ENCODE measurements at regions not wholly inside any gene's neighbourhood (a gene's known extent, or its start where the extent isn't known, plus 50 kb on each side); places are given as distances from the start of the nearest gene placed in this dataset.

- DNase-seq (ENCODE audit: low read depth, low spot score), result no peak
These were observed 215.3 kb downstream of the BARX2 start for GRCh38 chr11:129590753-129591475.

GRCh38 chr11:129591527-129591926 is 215.9 kb downstream of the BARX2 start:
- no peak for DNase-seq (ENCODE audit: low read depth, low spot score)

- DNase-seq (ENCODE audit: low read depth, low spot score), result no peak
These were observed 216.5 kb downstream of the BARX2 start for GRCh38 chr11:129592191-129592590.

GRCh38 chr11:129593098-129593497 is 217.4 kb downstream of the BARX2 start:
- peak; percentile 24 for DNase-seq (ENCODE audit: low read depth, low spot score)

GRCh38 chr11:129595038-129595962 is 219.7 kb downstream of the BARX2 start:
- DNase-seq (ENCODE audit: low read depth, low spot score), result no peak

- DNase-seq (ENCODE audit: low read depth, low spot score), result no peak
These were observed 219.3 kb upstream of the TMEM45B start for GRCh38 chr11:129596351-129596750.

GRCh38 chr11:129598378-129598777 is 217.3 kb upstream of the TMEM45B start:
- DNase-seq (ENCODE audit: low read depth, low spot score), result no peak

- no peak for DNase-seq (ENCODE audit: low read depth, low spot score)
These were observed 209.8 kb upstream of the TMEM45B start for GRCh38 chr11:129605815-129606214.

- no peak for DNase-seq (ENCODE audit: low read depth, low spot score)
These were observed 206.9 kb upstream of the TMEM45B start for GRCh38 chr11:129608711-129609110.

- no peak for DNase-seq (ENCODE audit: low read depth, low spot score)
These were observed 205.5 kb upstream of the TMEM45B start for GRCh38 chr11:129610125-129610524.

- DNase-seq (ENCODE audit: low read depth, low spot score), result no peak
These were observed 205.1 kb upstream of the TMEM45B start for GRCh38 chr11:129610545-129610944.

GRCh38 chr11:129611661-129612446 is 203.8 kb upstream of the TMEM45B start:
- peak; percentile 57 for DNase-seq (ENCODE audit: low read depth, low spot score)

GRCh38 chr11:129612447-129612961 is 203.1 kb upstream of the TMEM45B start:
- no peak for DNase-seq (ENCODE audit: low read depth, low spot score)

- DNase-seq (ENCODE audit: low read depth, low spot score), result no peak
These were observed 202.6 kb upstream of the TMEM45B start for GRCh38 chr11:129613071-129613470.

GRCh38 chr11:129614256-129614944 is 201.2 kb upstream of the TMEM45B start:
- DNase-seq (ENCODE audit: low read depth, low spot score), result no peak

GRCh38 chr11:129618046-129618569 is 197.5 kb upstream of the TMEM45B start:
- DNase-seq (ENCODE audit: low read depth, low spot score), result no peak

GRCh38 chr11:129620237-129621104 is 195.2 kb upstream of the TMEM45B start:
- DNase-seq (ENCODE audit: low read depth, low spot score), result peak; percentile 52

GRCh38 chr11:129625930-129626329 is 189.7 kb upstream of the TMEM45B start:
- DNase-seq (ENCODE audit: low read depth, low spot score), result no peak

GRCh38 chr11:129631201-129631600 is 184.4 kb upstream of the TMEM45B start:
- DNase-seq (ENCODE audit: low read depth, low spot score), result no peak

- DNase-seq (ENCODE audit: low read depth, low spot score), result no peak
These were observed 178.7 kb upstream of the TMEM45B start for GRCh38 chr11:129636926-129637325.

Measured in astrocyte of the hippocampus (primary cell).